Caco-2 (cell line): ENCODE measurements at regions not wholly inside any gene's neighbourhood (a gene's known extent, or its start where the extent isn't known, plus 50 kb on each side); places are given as distances from the start of the nearest gene placed in this dataset.

Source experiments
- BruUV-seq: library from RNA; stranded (reverse); fragments of 400-500 nt; replicated peaks from 2 replicates; lab custom pipeline; 2021; lab: Mats Ljungman, UMichigan
- CTCF ChIA-PET: fragments of 300-600 bp; sonication (Branson Sonifier 250); formaldehyde crosslinking; loops from one replicate; lab custom pipeline; 2022; ENCODE audit warnings: antibody characterized with exemption; lab: Charles Lee
- POLR2A ChIA-PET: fragments of 300-600 bp; sonication (Branson Sonifier 250); formaldehyde crosslinking; loops from one replicate; lab custom pipeline; 2022; ENCODE audit warnings: antibody characterized with exemption; lab: Charles Lee
- DNase-seq, 2 experiments: peaks; one replicate each; pipeline versions ENCODE4 v3.0.0 to v3.0.0-alpha.2; 2020 to 2022
- H3K27me3 ChIP-seq: replicated peaks from 2 replicates; pipeline ENCODE4 v1.6.0; 2011; ENCODE audit warnings: low read length; ENCODE audit not compliant: control insufficient read depth, insufficient read depth
- H3K36me3 ChIP-seq: 2 replicates; pipeline ENCODE4 v1.5.1; 2011; ENCODE audit warnings: low read length; ENCODE audit not compliant: control insufficient read depth, insufficient read depth
- H3K4me1 ChIP-seq: fragments of 250-450 bp; sonication (Bioruptor Pico); 2 replicates; pipeline ENCODE4 v1.5.1; 2020; ENCODE audit warnings: mild to moderate bottlenecking
- H3K4me3 ChIP-seq: 2 replicates; pipeline ENCODE4 v1.5.1; 2011; ENCODE audit warnings: low read depth, mild to moderate bottlenecking, control low read depth, low read length
- H3K9me3 ChIP-seq: fragments of 250-450 bp; sonication (Bioruptor Pico); 2 replicates; pipeline ENCODE4 v1.5.1; 2020; ENCODE audit warnings: mild to moderate bottlenecking, moderate library complexity
- H3K27ac Mint-ChIP-seq: one replicate; pipeline ENCODE4 v1.8.0; 2022; ENCODE audit warnings: mixed read lengths; ENCODE audit not compliant: unreplicated experiment
- H3K27me3 Mint-ChIP-seq: one replicate; pipeline ENCODE4 v1.8.0; 2022; ENCODE audit warnings: mixed read lengths; ENCODE audit not compliant: insufficient read depth, unreplicated experiment
- H3K36me3 Mint-ChIP-seq: one replicate; pipeline ENCODE4 v1.8.0; 2022; ENCODE audit warnings: mild to moderate bottlenecking, mixed read lengths; ENCODE audit not compliant: insufficient read depth, unreplicated experiment
- H3K4me1 Mint-ChIP-seq: one replicate; pipeline ENCODE4 v1.8.0; 2022; ENCODE audit warnings: low read depth, mixed read lengths; ENCODE audit not compliant: unreplicated experiment
- H3K4me3 Mint-ChIP-seq: one replicate; pipeline ENCODE4 v1.8.0; 2022; ENCODE audit warnings: mild to moderate bottlenecking, moderate library complexity, mixed read lengths; ENCODE audit not compliant: unreplicated experiment
- H3K9me3 Mint-ChIP-seq: one replicate; pipeline ENCODE4 v1.8.0; 2022; ENCODE audit warnings: mixed read lengths; ENCODE audit not compliant: unreplicated experiment
- intact Hi-C: fragments of 100-400 bp; cut with micrococcal nuclease; formaldehyde crosslinking; loops from one replicate; pipeline ENCODE4 v1.10.0; 2022; ENCODE audit not compliant: unreplicated experiment
- TF ChIP-seq, protein P1 (sequence below), 2 experiments: fragments of 200-600 bp in 1 of 2; IDR thresholded peaks; 1 replicate in 1 of 2; 2 replicates in 1 of 2; pipeline versions ENCODE4 v1.5.1 to v1.8.0; 2011 to 2022; ENCODE audit warnings: antibody characterized with exemption in 1 of 2, control low read depth in 1 of 2, inconsistent platforms in 1 of 2, low read depth in 1 of 2, low read length in 1 of 2, mild to moderate bottlenecking in 1 of 2, moderate library complexity in 1 of 2; ENCODE audit not compliant: insufficient read depth in 1 of 2, severe bottlenecking in 1 of 2, unreplicated experiment in 1 of 2

DNA sequence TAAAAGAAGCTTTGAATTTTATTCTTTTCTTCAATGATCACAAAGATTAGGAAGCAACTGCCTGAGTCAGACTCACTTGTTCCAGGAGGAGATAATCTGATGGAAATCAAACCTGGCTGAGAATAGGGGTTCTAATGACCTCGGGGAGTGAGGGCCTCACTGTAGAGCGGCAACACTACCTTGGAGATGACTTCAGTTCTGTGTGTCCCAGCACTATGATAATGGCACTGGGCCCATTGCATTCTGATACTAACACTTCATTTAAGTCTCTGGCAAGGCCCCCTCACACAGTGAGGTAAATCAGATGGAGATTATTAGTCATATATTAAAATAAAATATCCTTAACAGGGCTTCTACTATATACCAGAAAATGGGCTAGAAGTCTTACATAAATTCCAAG is 233.3 kb upstream of the EGLN3 start:
- Mint-ChIP-seq H3K4me3 (no peak overlapping the region), H3K4me1 (no peaks in the 10 kb centered on the region), H3K36me3 (no peaks in the 10 kb centered on the region), H3K27me3 (no peaks in the 10 kb centered on the region), H3K9me3 (no peaks in the 10 kb centered on the region), H3K27ac (no peak overlapping the region)
- no peaks in the 10 kb centered on the region for H3K27me3 ChIP-seq
- H3K9me3 ChIP-seq = no peaks in the 10 kb centered on the region
- H3K36me3 ChIP-seq = no peaks in the 10 kb centered on the region
- ChIA-PET CTCF (no interaction called here), POLR2A (no interaction called here)
- BruUV-seq = no TSS peak
- H3K4me3 ChIP-seq = no peak overlapping the region
- no peak for DNase-seq
- TF ChIP-seq, protein P1, sequence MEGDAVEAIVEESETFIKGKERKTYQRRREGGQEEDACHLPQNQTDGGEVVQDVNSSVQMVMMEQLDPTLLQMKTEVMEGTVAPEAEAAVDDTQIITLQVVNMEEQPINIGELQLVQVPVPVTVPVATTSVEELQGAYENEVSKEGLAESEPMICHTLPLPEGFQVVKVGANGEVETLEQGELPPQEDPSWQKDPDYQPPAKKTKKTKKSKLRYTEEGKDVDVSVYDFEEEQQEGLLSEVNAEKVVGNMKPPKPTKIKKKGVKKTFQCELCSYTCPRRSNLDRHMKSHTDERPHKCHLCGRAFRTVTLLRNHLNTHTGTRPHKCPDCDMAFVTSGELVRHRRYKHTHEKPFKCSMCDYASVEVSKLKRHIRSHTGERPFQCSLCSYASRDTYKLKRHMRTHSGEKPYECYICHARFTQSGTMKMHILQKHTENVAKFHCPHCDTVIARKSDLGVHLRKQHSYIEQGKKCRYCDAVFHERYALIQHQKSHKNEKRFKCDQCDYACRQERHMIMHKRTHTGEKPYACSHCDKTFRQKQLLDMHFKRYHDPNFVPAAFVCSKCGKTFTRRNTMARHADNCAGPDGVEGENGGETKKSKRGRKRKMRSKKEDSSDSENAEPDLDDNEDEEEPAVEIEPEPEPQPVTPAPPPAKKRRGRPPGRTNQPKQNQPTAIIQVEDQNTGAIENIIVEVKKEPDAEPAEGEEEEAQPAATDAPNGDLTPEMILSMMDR (IDR thresholded peaks at IDR 0.05; ENCODE audit: insufficient read depth in 1 of 2, low read depth in 1 of 2, low read length in 1 of 2, severe bottlenecking in 1 of 2, unreplicated experiment in 1 of 2) = no peak
- intact Hi-C loops = no loop called here
- peaks cover 17% of the 10 kb centered on the region for H3K4me1 ChIP-seq

DNA sequence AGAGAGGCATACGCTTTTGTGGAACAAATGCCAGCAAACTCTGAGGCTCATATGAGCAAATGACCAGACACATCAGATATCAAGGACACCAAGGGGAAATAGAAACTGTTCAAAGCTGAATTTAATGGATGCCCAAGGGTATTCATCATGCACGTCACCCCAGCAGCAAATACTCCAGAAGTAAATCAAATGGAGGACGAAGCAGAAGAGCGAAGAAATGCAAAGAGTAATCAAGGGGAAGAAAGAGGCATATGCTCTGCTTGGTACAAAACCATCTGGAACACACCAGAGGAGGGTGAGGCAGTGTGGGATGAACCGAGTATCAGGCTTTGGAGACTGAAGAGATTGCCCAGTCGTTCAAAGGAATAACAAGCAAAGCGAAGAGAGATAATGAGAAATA is 232.6 kb upstream of the EGLN3 start:
- intact Hi-C loops = no loop called here
- POLR2A ChIA-PET = no interaction called here
- Mint-ChIP-seq H3K36me3 (no peaks in the 10 kb centered on the region), H3K27ac (no peak overlapping the region), H3K27me3 (no peaks in the 10 kb centered on the region), H3K4me3 (no peak overlapping the region), H3K9me3 (no peaks in the 10 kb centered on the region), H3K4me1 (no peaks in the 10 kb centered on the region)
- Histone ChIP-seq H3K36me3 (no peaks in the 10 kb centered on the region), H3K4me3 (no peak overlapping the region), H3K9me3 (no peaks in the 10 kb centered on the region), H3K4me1 (peaks cover 17% of the 10 kb centered on the region), H3K27me3 (no peaks in the 10 kb centered on the region)
- TF ChIP-seq, protein P1 (IDR thresholded peaks at IDR 0.05; ENCODE audit: insufficient read depth in 1 of 2, low read depth in 1 of 2, low read length in 1 of 2, severe bottlenecking in 1 of 2, unreplicated experiment in 1 of 2) = no peak
- BruUV-seq = no TSS peak
- CTCF ChIA-PET = no interaction called here
- no peak for DNase-seq

DNA sequence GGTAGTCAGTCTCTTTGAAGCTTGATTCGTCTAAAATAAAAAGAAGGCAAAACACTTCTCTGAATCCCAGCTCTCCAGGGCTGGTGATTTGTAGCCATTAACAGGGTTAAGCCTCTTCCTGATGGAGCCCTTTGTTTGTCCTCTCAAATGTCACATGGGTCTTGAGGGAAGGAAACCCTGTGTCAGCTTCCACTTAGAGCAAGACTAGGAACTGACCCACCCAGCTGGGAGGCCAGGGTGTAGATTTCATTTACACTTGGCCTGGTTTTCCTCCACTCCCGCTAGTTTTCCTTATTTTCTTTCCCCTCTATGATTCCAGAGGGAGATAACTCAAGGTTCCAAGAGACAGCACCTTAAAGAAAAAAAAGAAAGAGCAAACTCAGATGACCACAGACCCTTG is 230.5 kb upstream of the EGLN3 start:
- TF ChIP-seq, protein P1 (IDR thresholded peaks at IDR 0.05; ENCODE audit: insufficient read depth in 1 of 2, low read depth in 1 of 2, low read length in 1 of 2, severe bottlenecking in 1 of 2, unreplicated experiment in 1 of 2) = no peak
- Mint-ChIP-seq H3K4me3 (no peak overlapping the region), H3K9me3 (no peaks in the 10 kb centered on the region), H3K36me3 (no peaks in the 10 kb centered on the region), H3K4me1 (no peaks in the 10 kb centered on the region), H3K27ac (no peak overlapping the region), H3K27me3 (no peaks in the 10 kb centered on the region)
- Histone ChIP-seq H3K27me3 (no peaks in the 10 kb centered on the region), H3K4me3 (no peak overlapping the region), H3K4me1 (peaks cover 12% of the 10 kb centered on the region; the same call in 1 of the 2 replicates), H3K9me3 (no peaks in the 10 kb centered on the region), H3K36me3 (no peaks in the 10 kb centered on the region)
- no TSS peak for BruUV-seq
- intact Hi-C loops = no loop called here
- ChIA-PET CTCF (no interaction called here), POLR2A (interaction anchor here (0.5 kb wide), 1 partner anchor 48 kb away, joined by 3 read pairs; no protein-coding TSS in a partner anchor)
- no peak for DNase-seq
